Gastrocnemius medialis (tissue), 4 donors: ENCODE measurements at regions not wholly inside any gene's neighbourhood (a gene's known extent, or its start where the extent isn't known, plus 50 kb on each side); places are given as distances from the start of the nearest gene placed in this dataset.

Experiments
- CTCF ChIP-seq, 5 experiments: fragments of 450-650 bp in 3 of 5; fragments of 200-600 bp in 2 of 5; sonication (generic) in 2 of 5; IDR thresholded peaks in 4 of 5; conservative IDR thresholded peaks in 1 of 5; 1 replicate in 4 of 5; 2 replicates in 1 of 5; pipeline ENCODE4 v1.5.1; 2016 to 2019; ENCODE audit warnings: antibody characterized with exemption in 5 of 5, mild to moderate bottlenecking in 3 of 5, moderate library complexity in 3 of 5
- POLR2A ChIP-seq, 2 donors: fragments of 450-650 bp; IDR thresholded peaks; one replicate each; pipeline ENCODE4 v1.6.1; 2017; ENCODE audit warnings: antibody characterized with exemption in 2 of 2, mild to moderate bottlenecking in 2 of 2, moderate library complexity in 2 of 2

GRCh38 chr1:73701826-73702225 is 496.1 kb downstream of the LRRIQ3 start:
- TF ChIP-seq CTCF (IDR thresholded peaks at IDR 0.05 in 4 of 5, conservative IDR thresholded peaks at IDR 0.05 in 1 of 5) (no peak), POLR2A (IDR thresholded peaks at IDR 0.05) (no peak)
